HepG2 (cell line): ENCODE measurements at regions not wholly inside any gene's neighbourhood (a gene's known extent, or its start where the extent isn't known, plus 50 kb on each side); places are given as distances from the start of the nearest gene placed in this dataset.

Experiments used
- ATAC-seq: fragments of 200-7000 bp; cut with Tn5 transposase; 3 replicates; pipeline ENCODE4 v1.9.1; 2020; ENCODE audit warnings: mild to moderate bottlenecking, moderate library complexity
- BruUV-seq: library from RNA; stranded (reverse); fragments of 400-500 nt; replicated peaks from 2 replicates; lab custom pipeline; 2021; lab: Mats Ljungman, UMichigan
- CTCF ChIA-PET: fragments of 300-600 bp; formaldehyde crosslinking; extraction: SDS; loops from one replicate; lab custom pipeline; 2021; ENCODE audit warnings: low total read pairs, inconsistent platforms, low intra/inter-chr PET ratio; lab: Yijun Ruan, JAX
- POLR2A ChIA-PET: fragments of 350-600 bp; sonication (Branson Sonifier 250); formaldehyde crosslinking; loops from one replicate; lab custom pipeline; 2020; ENCODE audit warnings: antibody characterized with exemption, inconsistent platforms; lab: Yijun Ruan, JAX
- DNase-seq: peaks from one replicate; pipeline ENCODE4 v3.0.0-alpha.2; 2015; ENCODE audit warnings: low spot score
- FAIRE-seq: peaks from 3 replicates; lab custom pipeline; 2011; peaks lifted over from hg19 to GRCh38; lab: Jason Lieb, UNC
- H2AFZ ChIP-seq: one replicate; pipeline ENCODE4 v1.6.1; 2011; ENCODE audit warnings: low read length, inconsistent platforms
- H3K27ac ChIP-seq: fragments of 300-600 bp; 3 replicates; pipeline ENCODE4 v1.8.0; 2011; ENCODE audit warnings: mixed run types, mild to moderate bottlenecking, mixed read lengths, low read length, inconsistent platforms; ENCODE audit not compliant: insufficient read depth; ENCODE audit errors: extremely low read length
- H3K27me3 ChIP-seq, 2 experiments: fragments of 200-600 bp in 1 of 2; 2 replicates in 1 of 2; 3 replicates in 1 of 2; pipeline versions ENCODE4 v1.6.0 to v1.8.0; 2011; ENCODE audit warnings: low read length in 2 of 2, mild to moderate bottlenecking in 2 of 2, moderate library complexity in 2 of 2, inconsistent platforms in 1 of 2; ENCODE audit not compliant: insufficient read depth in 2 of 2, control insufficient read depth in 1 of 2
- H3K36me3 ChIP-seq, 2 experiments: fragments of 200-600 bp in 1 of 2; replicated peaks in 1 of 2; 2 replicates in 1 of 2; 3 replicates in 1 of 2; pipeline versions ENCODE4 v1.5.1 to v1.8.0; 2011; ENCODE audit warnings: low read length in 2 of 2, inconsistent platforms in 1 of 2; ENCODE audit not compliant: insufficient read depth in 2 of 2, control insufficient read depth in 1 of 2
- H3K4me1 ChIP-seq: 2 replicates; pipeline ENCODE4 v1.5.1; 2012; ENCODE audit warnings: low read length, inconsistent platforms; ENCODE audit not compliant: insufficient read depth
- H3K4me2 ChIP-seq: 2 replicates; pipeline ENCODE4 v1.6.0; 2011; ENCODE audit warnings: low read depth, low read length, inconsistent platforms
- H3K4me3 ChIP-seq, 3 experiments: fragments of 200-600 bp in 1 of 3; sonication (generic), shearing (Covaris generic) in 1 of 3; replicated peaks in 1 of 3; 2 replicates each; pipeline ENCODE4 v1.5.1; 2011 to 2016; ENCODE audit warnings: low read length in 3 of 3, inconsistent platforms in 2 of 3, low read depth in 2 of 3, mild to moderate bottlenecking in 2 of 3, control low read depth in 1 of 3, mixed read lengths in 1 of 3; ENCODE audit not compliant: insufficient read depth in 1 of 3
- H3K79me2 ChIP-seq: one replicate; pipeline ENCODE4 v1.6.1; 2011; ENCODE audit warnings: low read length, inconsistent platforms; ENCODE audit not compliant: insufficient read depth
- H3K9ac ChIP-seq: 2 replicates; pipeline ENCODE4 v1.6.0; 2011; ENCODE audit warnings: mild to moderate bottlenecking, low read depth, low read length, inconsistent platforms; ENCODE audit not compliant: insufficient read depth
- H3K9me3 ChIP-seq: 2 replicates; pipeline ENCODE4 v1.5.1; 2012; ENCODE audit warnings: mild to moderate bottlenecking, low read length
- H4K20me1 ChIP-seq: 2 replicates; pipeline ENCODE4 v1.6.0; 2011; ENCODE audit warnings: inconsistent platforms, mild to moderate bottlenecking, low read length, moderate library complexity; ENCODE audit not compliant: insufficient read depth
- ATM ChIP-seq: fragments of 450-650 bp; IDR thresholded peaks from 2 replicates; pipeline ENCODE4 v1.7.1; 2017; ENCODE audit warnings: mild to moderate bottlenecking, borderline replicate concordance
- GZF1 ChIP-seq: sonication (generic); formaldehyde crosslinking; IDR thresholded peaks from 2 replicates; pipeline ENCODE4 v1.5.1; 2020; ENCODE audit warnings: mild to moderate bottlenecking, missing genetic modification reagents
- HMGA1 ChIP-seq: sonication (generic); formaldehyde crosslinking; conservative IDR thresholded peaks from 2 replicates; pipeline ENCODE4 v1.4.0; 2020; ENCODE audit warnings: missing genetic modification reagents
- HOXA9 ChIP-seq: sonication (generic); formaldehyde crosslinking; IDR thresholded peaks from 2 replicates; pipeline ENCODE4 v1.8.1; 2022; ENCODE audit warnings: missing genetic modification reagents, mild to moderate bottlenecking, moderate library complexity, borderline replicate concordance
- MAZ ChIP-seq, 2 experiments: sonication (generic) in 1 of 2; formaldehyde crosslinking in 1 of 2; IDR thresholded peaks; 2 replicates each; pipeline versions ENCODE4 v1.5.0 to v1.6.1; 2012 to 2020; ENCODE audit warnings: low read depth in 2 of 2, mild to moderate bottlenecking in 2 of 2, borderline replicate concordance in 1 of 2, improper control_type of control experiment in 1 of 2, low read length in 1 of 2, missing genetic modification reagents in 1 of 2, moderate library complexity in 1 of 2
- MED1 ChIP-seq: sonication (generic); formaldehyde crosslinking; IDR thresholded peaks from 2 replicates; pipeline ENCODE4 v1.4.0; 2020; ENCODE audit warnings: missing genetic modification reagents
- MED13 ChIP-seq: sonication (generic); formaldehyde crosslinking; IDR thresholded peaks from 2 replicates; pipeline ENCODE4 v1.5.0; 2020; ENCODE audit warnings: missing genetic modification reagents
- NKX3-1 ChIP-seq: sonication (generic); formaldehyde crosslinking; IDR thresholded peaks from 2 replicates; pipeline ENCODE4 v1.5.0; 2020; ENCODE audit warnings: missing genetic modification reagents
- PBX3 ChIP-seq: sonication (generic); formaldehyde crosslinking; IDR thresholded peaks from 2 replicates; pipeline ENCODE4 v1.8.1; 2023; ENCODE audit warnings: missing genetic modification reagents, inconsistent platforms, borderline replicate concordance
- RARG ChIP-seq: sonication (generic); formaldehyde crosslinking; IDR thresholded peaks from 2 replicates; pipeline ENCODE4 v1.4.0; 2020; ENCODE audit warnings: low read depth, mild to moderate bottlenecking, missing genetic modification reagents
- SMC3 ChIP-seq: IDR thresholded peaks from 2 replicates; pipeline ENCODE4 v1.6.1; 2011; ENCODE audit warnings: low read length, improper control_type of control experiment
- SRSF4 ChIP-seq: fragments of 200-400 bp; formaldehyde crosslinking; IDR thresholded peaks from one replicate; pipeline ENCODE4 v1.6.1; 2018; ENCODE audit warnings: mild to moderate bottlenecking, low read depth, low read length, moderate library complexity; ENCODE audit not compliant: poor library complexity, severe bottlenecking
- STAT6 ChIP-seq: sonication (generic); formaldehyde crosslinking; IDR thresholded peaks from 2 replicates; pipeline ENCODE4 v1.4.0; 2020; ENCODE audit warnings: missing genetic modification reagents, mild to moderate bottlenecking, borderline replicate concordance
- ZFP82 ChIP-seq: sonication (generic); formaldehyde crosslinking; IDR thresholded peaks from 2 replicates; pipeline ENCODE4 v1.5.1; 2020; ENCODE audit warnings: mild to moderate bottlenecking, missing genetic modification reagents, borderline replicate concordance
- ZNF326 ChIP-seq: sonication (generic); formaldehyde crosslinking; IDR thresholded peaks from 2 replicates; pipeline ENCODE4 v1.4.0; 2020; ENCODE audit warnings: missing genetic modification reagents, borderline replicate concordance
- ZNF552 ChIP-seq: sonication (generic); formaldehyde crosslinking; IDR thresholded peaks from 2 replicates; pipeline ENCODE4 v1.9.0; 2022; ENCODE audit warnings: missing genetic modification reagents, mild to moderate bottlenecking, borderline replicate concordance
- ZNF563 ChIP-seq: sonication (generic); formaldehyde crosslinking; IDR thresholded peaks from 2 replicates; pipeline ENCODE4 v1.8.0; 2022; ENCODE audit warnings: mild to moderate bottlenecking, moderate library complexity, missing genetic modification reagents
- ZSCAN12 ChIP-seq: sonication (generic); formaldehyde crosslinking; IDR thresholded peaks from 2 replicates; pipeline ENCODE4 v1.9.0; 2021; ENCODE audit warnings: mild to moderate bottlenecking, missing genetic modification reagents
- WGBS: methylation state at CpG from one replicate; pipeline ENCODE4 v1.1.6; 2017; ENCODE audit warnings: low lambda C conversion rate; 5-methylcytosine and 5-hydroxymethylcytosine counted together
- in situ Hi-C: cut with HindIII; loops from 2 replicates; pipeline ENCODE4 v1.10.0; 2017; ENCODE audit warnings: low pct_unique_long_range_greater_than_20kb; ENCODE audit not compliant: extremely low pct_ligation_motif_present
- intact Hi-C: fragments of 100-400 bp; cut with micrococcal nuclease; formaldehyde crosslinking; loops from one replicate; pipeline ENCODE4 v1.10.0; 2022; ENCODE audit not compliant: unreplicated experiment
- TF ChIP-seq, protein P1 (sequence below): sonication (generic); formaldehyde crosslinking; IDR thresholded peaks from 2 replicates; pipeline ENCODE4 v1.4.0; 2020; ENCODE audit warnings: low read depth, mild to moderate bottlenecking, missing genetic modification reagents

DNA sequence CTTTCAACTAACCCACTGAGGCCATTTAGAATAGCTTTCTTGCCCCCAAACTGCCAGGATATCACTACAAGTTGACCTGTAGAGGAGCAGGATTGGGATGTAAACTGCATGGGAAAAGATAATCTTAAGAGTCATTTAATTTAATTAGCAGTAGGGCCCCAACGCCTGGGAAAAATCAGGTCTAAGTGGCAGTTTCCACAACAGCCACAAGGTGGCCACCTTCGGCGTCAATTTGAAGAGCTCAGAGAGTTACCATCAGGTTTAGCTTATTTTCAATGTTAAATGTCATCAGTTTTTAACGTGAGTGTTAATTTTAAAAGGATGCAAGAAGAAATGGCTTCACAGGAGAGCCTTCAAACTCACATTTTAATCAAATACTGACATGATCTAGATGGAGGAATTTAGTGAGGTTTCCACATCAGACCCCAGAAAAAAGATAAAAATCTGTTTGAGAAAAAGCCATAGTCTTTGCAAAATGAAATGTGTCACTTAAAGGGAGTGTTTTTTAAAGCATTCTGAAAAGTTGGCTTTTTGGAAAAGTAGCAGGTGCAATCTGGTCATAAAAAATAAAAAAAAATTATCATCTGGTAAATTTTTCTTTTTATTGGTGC, 77.3 kb upstream of the UPP2 start (continued):
- TF ChIP-seq ATM: no peak
- TF ChIP-seq ZSCAN12 (CRISPR knock-in tag): no peak
- no peak for TF ChIP-seq HMGA1 (CRISPR knock-in tag)
- TF ChIP-seq ZFP82: no peak
- no peak for TF ChIP-seq RARG (CRISPR knock-in tag)
- no peak for TF ChIP-seq HOXA9 (CRISPR knock-in tag)
- no peak for TF ChIP-seq MED1 (CRISPR knock-in tag)

- H2AFZ ChIP-seq: no peak overlapping the region
- ATAC-seq: no peak
- H4K20me1 ChIP-seq: no peaks in the 10 kb centered on the region
- BruUV-seq: no TSS peak
- peaks cover 22% of the 10 kb centered on the region for H3K4me1 ChIP-seq
- no peak overlapping the region for H3K4me3 ChIP-seq
- FAIRE-seq: no peak
- 9% methylated on average over 1 of the region's 1 CpG for WGBS
- no peak overlapping the region for H3K9ac ChIP-seq
- no peaks in the 10 kb centered on the region for H3K36me3 ChIP-seq
- CTCF ChIA-PET: interaction anchor here (1.6 kb wide), 1 partner anchor 731 kb away, joined by 3 read pairs; no protein-coding TSS in a partner anchor
- no peak overlapping the region for H3K4me2 ChIP-seq
- H3K79me2 ChIP-seq: no peaks in the 10 kb centered on the region
- no peak overlapping the region for H3K27ac ChIP-seq
- intact Hi-C loops (loop anchor here (10.0 kb wide), 1 partner anchor 592 kb away; no protein-coding TSS in a partner anchor), in situ Hi-C loops (no loop called here)
- DNase-seq: no peak
- no peaks in the 10 kb centered on the region for H3K9me3 ChIP-seq
- H3K27me3 ChIP-seq: peaks cover 1 to 9% of the 10 kb centered on the region in 2 experiments; a peak in 1 of 5 replicates
- POLR2A ChIA-PET: interaction anchor here (0.7 kb wide), 1 partner anchor 474 kb away, joined by 3 read pairs; no protein-coding TSS in a partner anchor
- TF ChIP-seq NKX3-1 (CRISPR knock-in tag) (no peak), ZNF552 (no peak), STAT6 (CRISPR knock-in tag) (no peak), MAZ (IDR thresholded peaks at IDR 0.05; ENCODE audit: borderline replicate concordance, low read depth, low read length) (no peak), MAZ (CRISPR knock-in tag; IDR thresholded peaks at IDR 0.05; ENCODE audit: low read depth) (no peak), SMC3 (no peak), ZNF563 (CRISPR knock-in tag) (no peak), MED13 (CRISPR knock-in tag) (no peak), GZF1 (no peak), PBX3 (CRISPR knock-in tag) (no peak), ZNF326 (no peak), SRSF4 (no peak)
- TF ChIP-seq, protein P1, sequence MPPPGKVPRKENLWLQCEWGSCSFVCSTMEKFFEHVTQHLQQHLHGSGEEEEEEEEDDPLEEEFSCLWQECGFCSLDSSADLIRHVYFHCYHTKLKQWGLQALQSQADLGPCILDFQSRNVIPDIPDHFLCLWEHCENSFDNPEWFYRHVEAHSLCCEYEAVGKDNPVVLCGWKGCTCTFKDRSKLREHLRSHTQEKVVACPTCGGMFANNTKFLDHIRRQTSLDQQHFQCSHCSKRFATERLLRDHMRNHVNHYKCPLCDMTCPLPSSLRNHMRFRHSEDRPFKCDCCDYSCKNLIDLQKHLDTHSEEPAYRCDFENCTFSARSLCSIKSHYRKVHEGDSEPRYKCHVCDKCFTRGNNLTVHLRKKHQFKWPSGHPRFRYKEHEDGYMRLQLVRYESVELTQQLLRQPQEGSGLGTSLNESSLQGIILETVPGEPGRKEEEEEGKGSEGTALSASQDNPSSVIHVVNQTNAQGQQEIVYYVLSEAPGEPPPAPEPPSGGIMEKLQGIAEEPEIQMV: no peak
Observed at GRCh38 chr2:158022888-158023287, 78.8 kb upstream of the UPP2 start.
